EL (cell line): ENCODE measurements at regions not wholly inside any gene's neighbourhood (a gene's known extent, or its start where the extent isn't known, plus 50 kb on each side); places are given as distances from the start of the nearest gene placed in this dataset.
"Not testable (repeated sequence)": the region's sequence is repeated elsewhere in the genome, so short reads cannot be mapped to it uniquely, and the experiment has no call there.

ENCODE experiments used
- DNase-seq: peaks from one replicate; pipeline ENCODE4 v3.0.0-alpha.2; 2016

GRCh38 chr14:53247596-53248370 is 94.7 kb upstream of the DDHD1 start:
- no peak for DNase-seq

GRCh38 chr14:53242898-53243297 is 89.8 kb upstream of the DDHD1 start:
- DNase-seq, result not testable (repeated sequence)

- DNase-seq, result no peak
These were observed 84.4 kb upstream of the DDHD1 start for GRCh38 chr14:53237488-53237887.

- DNase-seq, result no peak
These were observed 83.6 kb upstream of the DDHD1 start for GRCh38 chr14:53236708-53237107.

GRCh38 chr14:53231171-53231570 is 78.0 kb upstream of the DDHD1 start:
- no peak for DNase-seq

- DNase-seq, result no peak
These were observed 75.8 kb upstream of the DDHD1 start for GRCh38 chr14:53228966-53229365.

- DNase-seq, result no peak
These were observed 74.1 kb upstream of the DDHD1 start for GRCh38 chr14:53227154-53227718.

- no peak for DNase-seq
These were observed 73.4 kb upstream of the DDHD1 start for GRCh38 chr14:53226553-53226952.

GRCh38 chr14:53220914-53221313 is 67.8 kb upstream of the DDHD1 start:
- no peak for DNase-seq

GRCh38 chr14:53218161-53218560 is 65.0 kb upstream of the DDHD1 start:
- peak; percentile 1 for DNase-seq

GRCh38 chr14:53217316-53217994 is 64.3 kb upstream of the DDHD1 start:
- DNase-seq, result peak; percentile 80

GRCh38 chr14:53216955-53217315 is 63.8 kb upstream of the DDHD1 start:
- not testable (repeated sequence) for DNase-seq

- not testable (repeated sequence) for DNase-seq
These were observed 63.4 kb upstream of the DDHD1 start for GRCh38 chr14:53216478-53216877.

GRCh38 chr14:53215101-53215500 is 62.0 kb upstream of the DDHD1 start:
- DNase-seq, result no peak

- DNase-seq, result no peak
These were observed 61.3 kb upstream of the DDHD1 start for GRCh38 chr14:53214384-53214783.

GRCh38 chr14:53213761-53214160 is 60.6 kb upstream of the DDHD1 start:
- no peak for DNase-seq

- DNase-seq, result no peak
These were observed 56.2 kb upstream of the DDHD1 start for GRCh38 chr14:53209370-53209769.
